ENCODE measurements at regions not wholly inside any gene's neighbourhood (a gene's known extent, or its start where the extent isn't known, plus 50 kb on each side); places are given as distances from the start of the nearest gene placed in this dataset.

DNA sequence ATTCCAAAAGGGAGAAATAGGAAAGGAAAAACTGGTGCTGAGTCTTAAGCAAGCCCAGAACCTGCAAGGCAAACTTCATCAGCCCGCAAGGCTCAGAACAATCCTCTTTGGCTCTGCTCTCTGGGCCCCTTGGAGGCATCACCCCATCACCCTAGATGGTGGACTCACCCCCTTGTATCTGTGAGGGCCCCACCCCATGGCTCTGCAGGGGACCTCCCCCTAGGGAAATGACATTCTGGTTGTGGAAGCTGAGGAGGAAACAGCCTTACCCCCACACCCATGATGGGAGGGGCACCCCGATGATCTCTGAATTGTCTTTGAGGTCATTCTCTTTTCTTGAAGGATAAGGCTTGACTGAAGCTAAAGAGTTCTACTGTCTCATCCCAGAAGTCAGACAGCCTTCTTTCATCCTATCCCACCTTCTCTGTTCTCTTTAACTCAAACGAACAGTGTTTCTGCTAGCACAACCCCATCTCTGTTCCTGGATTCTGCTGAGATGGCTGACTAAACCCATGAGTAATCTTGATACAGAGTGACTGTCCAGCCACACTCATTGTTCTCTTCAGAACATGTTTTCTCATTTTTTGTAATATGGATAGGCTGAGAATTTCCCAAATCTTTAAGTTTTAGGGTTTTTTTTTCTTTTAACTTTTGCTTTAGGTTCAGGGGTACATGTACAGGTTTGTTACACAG, 492.1 kb upstream of the MYT1L start:
- no peak for DNase-seq

- DNase-seq, result no peak
These were observed 491.1 kb upstream of the MYT1L start for GRCh38 chr2:2822143-2822542.

GRCh38 chr2:2812648-2813047, 481.6 kb upstream of the MYT1L start:
- DNase-seq, result no peak

- no peak for DNase-seq
These were observed 481.0 kb upstream of the MYT1L start for GRCh38 chr2:2812117-2812516.

DNA sequence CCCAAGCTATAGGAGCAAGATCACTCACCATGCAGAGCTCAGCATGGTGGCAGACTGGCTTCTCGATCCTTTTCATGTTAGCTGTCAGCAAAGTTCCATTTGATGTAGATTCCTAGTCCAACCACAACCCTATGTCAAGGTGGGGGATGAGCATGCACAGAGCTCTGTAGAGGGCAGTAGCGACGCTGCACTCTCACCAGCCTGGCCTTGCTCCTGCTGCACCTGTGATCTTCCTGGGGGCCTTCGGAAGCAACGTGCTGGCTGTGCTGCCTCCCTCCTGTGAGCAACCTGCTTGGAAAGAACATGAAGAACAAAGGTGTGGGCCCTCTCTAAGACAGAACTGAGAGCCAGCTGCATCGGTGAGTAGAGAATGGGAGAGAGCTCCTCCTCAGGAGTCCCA, 479.4 kb upstream of the MYT1L start:
- no peak for DNase-seq

DNA sequence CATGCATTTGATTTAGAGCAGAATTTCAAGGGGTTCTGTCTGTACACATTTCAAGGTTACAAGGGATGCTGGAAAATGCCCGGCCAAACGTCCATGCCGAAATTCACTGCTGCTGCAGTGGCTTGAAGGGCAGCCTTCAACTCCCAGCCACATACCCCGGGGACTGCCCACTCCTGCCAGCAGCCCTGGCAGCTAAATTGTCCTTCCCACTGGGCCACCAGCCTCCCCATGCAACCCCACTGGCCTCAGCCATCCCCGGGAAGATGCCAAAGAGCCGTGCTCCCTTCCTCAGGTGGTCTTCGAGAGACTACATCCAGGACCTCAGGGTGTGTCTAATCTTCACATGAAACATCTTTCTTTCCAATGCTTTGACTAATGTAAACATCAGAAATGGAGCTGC, 478.7 kb upstream of the MYT1L start:
- no peak for DNase-seq

DNA sequence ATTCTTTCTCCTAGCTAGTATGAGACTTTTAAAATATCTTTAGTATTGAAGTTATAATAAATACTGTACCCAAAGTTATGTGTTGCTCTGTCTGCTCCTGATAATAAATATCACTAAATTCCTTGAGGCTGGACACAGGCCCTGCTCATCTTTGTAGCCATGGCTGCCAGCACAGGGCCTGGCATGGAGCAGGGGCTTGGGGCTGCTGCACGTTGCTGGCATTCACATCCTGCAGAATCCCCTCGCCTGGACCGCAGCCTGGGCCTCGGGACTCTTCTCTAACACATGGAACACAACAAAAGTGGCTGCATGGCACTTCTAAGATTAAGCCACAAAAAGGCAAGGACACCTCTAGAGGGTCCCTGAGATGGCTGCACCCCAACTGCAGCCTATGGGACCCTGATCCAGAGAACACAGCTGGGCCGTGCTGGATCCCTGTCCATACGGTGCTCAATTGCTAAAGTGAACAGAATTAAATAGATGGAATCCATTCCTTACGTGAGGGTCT, 477.5 kb upstream of the MYT1L start:
- DNase-seq, result no peak

GRCh38 chr2:2806711-2807110, 475.6 kb upstream of the MYT1L start:
- no peak for DNase-seq

GRCh38 chr2:2805263-2805662, 474.2 kb upstream of the MYT1L start:
- no peak for DNase-seq

GRCh38 chr2:2804528-2804927, 473.5 kb upstream of the MYT1L start:
- no peak for DNase-seq

DNA sequence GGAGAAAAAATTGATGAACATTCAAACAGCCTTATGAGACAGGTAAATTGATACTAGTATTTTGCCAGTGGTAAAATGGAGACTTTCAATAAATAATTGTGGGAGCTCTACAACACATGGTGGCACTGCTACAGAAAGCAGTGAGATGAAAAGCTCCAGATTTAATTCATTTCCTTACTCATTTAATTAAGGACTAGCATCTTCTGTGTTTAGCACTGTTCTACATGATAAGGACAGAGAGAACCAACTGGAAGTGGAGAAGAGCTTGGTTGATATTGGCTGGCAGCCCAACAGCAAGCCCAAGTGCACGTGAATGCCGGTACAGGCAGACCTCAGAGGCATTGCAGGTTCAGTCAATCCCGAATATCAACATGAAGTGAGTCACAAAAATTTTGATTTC, 470.4 kb upstream of the MYT1L start:
- no peak for DNase-seq

- DNase-seq, result no peak
These were observed 469.6 kb upstream of the MYT1L start for GRCh38 chr2:2800697-2801096.

- no peak for DNase-seq
These were observed 468.9 kb upstream of the MYT1L start for GRCh38 chr2:2800001-2800400.

DNA sequence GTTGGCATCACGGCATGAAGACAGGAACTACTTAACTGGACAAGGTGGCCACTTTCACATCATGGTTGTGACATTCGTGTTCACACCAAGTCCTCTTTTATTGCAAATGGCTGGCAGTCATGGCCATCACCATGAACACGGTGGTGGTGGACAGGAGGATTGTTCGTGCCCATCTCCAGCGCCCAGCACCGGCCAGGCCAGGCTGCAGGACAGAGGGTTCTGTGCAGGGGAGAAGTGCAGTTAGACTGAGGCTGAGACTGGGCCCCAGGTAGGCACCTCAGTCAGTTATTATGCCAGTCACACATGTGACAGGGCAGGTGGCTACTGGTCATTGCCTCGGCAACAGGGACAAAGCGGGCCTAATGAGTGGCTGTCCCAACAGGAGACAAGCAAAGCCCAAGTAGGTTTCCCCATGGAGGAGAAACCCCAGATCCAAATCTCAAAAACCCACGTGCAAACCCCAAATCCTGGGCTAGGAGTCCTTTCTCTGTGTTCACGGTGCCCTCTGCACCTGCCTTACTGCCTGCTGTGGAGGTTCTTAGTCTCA, 468.1 kb upstream of the MYT1L start:
- DNase-seq, result no peak

- DNase-seq, result no peak
These were observed 467.3 kb upstream of the MYT1L start for GRCh38 chr2:2798337-2798736.

GRCh38 chr2:2797797-2798196, 466.7 kb upstream of the MYT1L start:
- no peak for DNase-seq

DNA sequence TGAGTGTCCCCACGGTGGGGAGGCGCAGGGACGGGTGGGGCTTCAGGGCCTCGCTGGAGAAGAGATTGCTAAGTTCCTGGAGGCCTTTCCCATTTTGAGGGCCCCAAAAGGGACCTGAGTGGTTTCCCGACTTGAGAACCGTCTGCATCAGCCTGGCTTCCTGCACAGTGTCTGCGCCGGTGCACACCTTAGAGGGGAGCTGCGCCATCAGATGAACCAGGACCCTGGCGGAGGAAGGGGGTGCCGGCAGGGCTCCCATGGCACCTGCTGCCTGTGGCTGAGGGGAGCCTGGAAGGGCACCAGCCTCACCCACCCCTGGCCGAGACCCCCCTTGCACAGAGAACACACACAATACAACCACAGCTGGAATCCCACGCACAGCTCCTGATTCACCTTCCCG, 465.1 kb upstream of the MYT1L start:
- DNase-seq, result no peak

DNA sequence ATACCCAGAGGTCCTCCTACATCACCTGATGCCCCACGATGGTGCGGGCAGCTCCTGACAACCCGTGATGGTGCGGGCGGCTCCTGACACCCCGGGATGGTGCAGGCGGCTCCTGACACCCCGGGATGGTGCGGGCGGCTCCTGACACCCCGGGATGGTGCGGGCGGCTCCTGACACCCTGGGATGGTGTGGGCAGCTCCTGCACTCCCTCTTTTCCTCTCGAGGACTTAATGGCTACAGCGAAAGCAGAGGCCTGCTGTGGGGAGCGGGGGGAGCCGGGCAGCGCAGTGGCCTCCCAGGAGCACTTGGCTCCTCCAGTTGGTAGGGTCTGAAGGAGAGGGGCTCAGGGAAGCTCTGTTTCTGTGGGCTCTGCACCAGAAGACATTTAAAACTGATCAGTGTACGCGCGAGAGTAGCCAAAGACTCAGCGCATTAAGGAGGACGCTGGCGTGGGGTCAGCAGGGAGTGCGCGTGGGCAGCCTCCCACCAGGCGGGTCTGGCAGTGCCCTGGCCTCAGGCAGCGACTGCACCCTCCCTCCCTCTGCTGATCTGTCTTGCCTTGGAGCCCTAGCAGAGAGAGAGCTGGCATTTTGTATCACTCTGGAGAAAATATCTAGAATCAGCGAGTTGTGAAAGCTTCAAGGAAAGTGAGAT, 464.5 kb upstream of the MYT1L start:
- DNase-seq, result no peak

DNA sequence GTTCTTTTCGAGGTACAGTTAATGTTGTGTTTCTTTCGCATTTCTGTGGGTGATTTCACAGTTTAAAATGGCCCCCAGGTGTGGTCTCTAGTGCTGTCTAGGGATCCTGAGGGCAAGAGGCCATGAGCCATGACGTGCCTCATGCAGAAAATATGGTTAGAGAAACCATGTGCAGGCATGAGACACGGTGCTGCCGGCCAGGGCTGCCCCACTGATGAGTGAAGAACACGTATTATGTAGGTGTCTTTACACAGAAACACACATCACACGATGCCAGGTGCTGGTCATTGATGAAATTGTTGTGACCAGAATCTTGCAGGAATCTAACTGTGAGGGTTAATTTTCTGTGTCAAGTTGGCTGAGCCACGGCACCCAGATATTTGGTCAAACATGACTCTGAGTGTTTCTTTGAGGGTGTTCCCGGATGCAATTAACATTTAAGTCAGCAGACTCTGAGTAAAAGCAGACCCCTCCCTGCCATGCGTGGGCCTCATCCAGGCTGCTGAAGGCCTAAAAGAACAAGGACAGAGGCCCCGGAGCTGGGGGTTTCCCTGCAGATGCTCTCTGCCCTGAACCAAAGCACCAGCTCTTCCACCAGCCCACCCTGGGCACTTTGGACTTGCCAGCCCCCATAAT, 463.0 kb upstream of the MYT1L start:
- DNase-seq, result no peak

GRCh38 chr2:2793514-2793913, 462.4 kb upstream of the MYT1L start:
- DNase-seq, result no peak

GRCh38 chr2:2791606-2792005, 460.5 kb upstream of the MYT1L start:
- no peak for DNase-seq

- no peak for DNase-seq
These were observed 460.0 kb upstream of the MYT1L start for GRCh38 chr2:2791031-2791430.

GRCh38 chr2:2788076-2788475, 457.0 kb upstream of the MYT1L start:
- DNase-seq, result no peak

- no peak for DNase-seq
These were observed 456.3 kb upstream of the MYT1L start for GRCh38 chr2:2787301-2787907.
